ENCODE measurements at regions not wholly inside any gene's neighbourhood (a gene's known extent, or its start where the extent isn't known, plus 50 kb on each side); places are given as distances from the start of the nearest gene placed in this dataset.

DNA sequence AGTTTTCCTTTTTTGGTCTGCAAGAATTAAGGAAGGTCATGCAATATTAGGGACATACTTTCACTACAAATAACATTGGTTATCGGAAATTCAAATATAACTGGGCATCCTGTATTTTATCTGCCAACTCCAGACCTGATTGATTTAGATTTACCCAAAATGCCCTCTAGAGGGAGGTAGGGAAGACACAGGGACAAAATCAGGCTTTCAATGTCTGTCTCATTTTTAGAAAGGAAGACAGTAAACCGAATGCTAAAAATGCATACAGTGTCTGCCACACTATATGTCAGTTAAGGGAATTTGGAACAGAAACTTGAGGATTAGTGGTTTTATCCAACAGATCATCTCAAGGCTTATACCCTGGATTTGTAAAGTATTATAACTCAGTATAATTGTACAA lies 161.7 kb upstream of the SOX9 start:
- TF ChIP-seq, protein P1, sequence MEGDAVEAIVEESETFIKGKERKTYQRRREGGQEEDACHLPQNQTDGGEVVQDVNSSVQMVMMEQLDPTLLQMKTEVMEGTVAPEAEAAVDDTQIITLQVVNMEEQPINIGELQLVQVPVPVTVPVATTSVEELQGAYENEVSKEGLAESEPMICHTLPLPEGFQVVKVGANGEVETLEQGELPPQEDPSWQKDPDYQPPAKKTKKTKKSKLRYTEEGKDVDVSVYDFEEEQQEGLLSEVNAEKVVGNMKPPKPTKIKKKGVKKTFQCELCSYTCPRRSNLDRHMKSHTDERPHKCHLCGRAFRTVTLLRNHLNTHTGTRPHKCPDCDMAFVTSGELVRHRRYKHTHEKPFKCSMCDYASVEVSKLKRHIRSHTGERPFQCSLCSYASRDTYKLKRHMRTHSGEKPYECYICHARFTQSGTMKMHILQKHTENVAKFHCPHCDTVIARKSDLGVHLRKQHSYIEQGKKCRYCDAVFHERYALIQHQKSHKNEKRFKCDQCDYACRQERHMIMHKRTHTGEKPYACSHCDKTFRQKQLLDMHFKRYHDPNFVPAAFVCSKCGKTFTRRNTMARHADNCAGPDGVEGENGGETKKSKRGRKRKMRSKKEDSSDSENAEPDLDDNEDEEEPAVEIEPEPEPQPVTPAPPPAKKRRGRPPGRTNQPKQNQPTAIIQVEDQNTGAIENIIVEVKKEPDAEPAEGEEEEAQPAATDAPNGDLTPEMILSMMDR (IDR thresholded peaks at IDR 0.05): peak in 7 of 9 donors; percentile 33 to 52 (median 41)
- Histone ChIP-seq H3K36me3 (no peaks in the 10 kb centered on the region), H3K4me3 (no peak overlapping the region), H3K4me1 (peaks cover 0 to 5% (median 0%) of the 10 kb centered on the region in 9 donors), H3K27ac (no peak overlapping the region), H3K27me3 (no peaks in the 10 kb centered on the region), H3K9me3 (no peaks in the 10 kb centered on the region)
- no peak for DNase-seq
- intact Hi-C loops (cut with DNase I): no loop called here
- no peak for ATAC-seq
- whole genome bisulfite sequencing, 2 donors: 82 to 95% methylated on average over 2 of the region's 2 CpGs

DNA sequence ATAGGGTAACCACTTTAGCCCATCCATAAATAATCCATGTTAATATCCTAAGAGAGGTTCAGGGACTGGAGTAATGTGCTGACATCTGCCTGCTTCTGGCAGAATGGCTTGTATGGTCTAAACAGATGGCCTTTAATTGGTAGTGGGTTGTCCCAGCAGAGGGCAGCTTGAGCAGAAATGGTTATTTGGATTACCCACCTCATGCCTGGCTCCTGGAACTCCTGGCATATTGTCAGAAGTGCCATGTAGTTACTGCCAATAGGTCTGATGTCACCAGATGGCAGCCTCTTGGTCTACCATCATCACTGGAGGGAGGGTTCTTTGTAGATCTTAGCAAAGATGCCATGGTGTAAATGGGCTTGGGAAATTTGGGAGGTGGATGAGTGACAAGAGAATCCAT lies 157.5 kb upstream of the SOX9 start:
- H3K27ac ChIP-seq: no peak overlapping the region
- H3K27me3 ChIP-seq: no peaks in the 10 kb centered on the region
- ATAC-seq: no peak
- intact Hi-C loops (cut with DNase I): loop anchor here in 1 of 10 donors (5.0 kb wide), 1 partner anchor 154 kb away; no protein-coding TSS in a partner anchor
- TF ChIP-seq, protein P1 (IDR thresholded peaks at IDR 0.05): no peak
- no peaks in the 10 kb centered on the region for H3K9me3 ChIP-seq
- no peaks in the 10 kb centered on the region for H3K36me3 ChIP-seq
- H3K4me1 ChIP-seq: peaks cover 0 to 22% (median 4%) of the 10 kb centered on the region in 9 donors
- H3K4me3 ChIP-seq: no peak overlapping the region
- DNase-seq: no peak

DNA sequence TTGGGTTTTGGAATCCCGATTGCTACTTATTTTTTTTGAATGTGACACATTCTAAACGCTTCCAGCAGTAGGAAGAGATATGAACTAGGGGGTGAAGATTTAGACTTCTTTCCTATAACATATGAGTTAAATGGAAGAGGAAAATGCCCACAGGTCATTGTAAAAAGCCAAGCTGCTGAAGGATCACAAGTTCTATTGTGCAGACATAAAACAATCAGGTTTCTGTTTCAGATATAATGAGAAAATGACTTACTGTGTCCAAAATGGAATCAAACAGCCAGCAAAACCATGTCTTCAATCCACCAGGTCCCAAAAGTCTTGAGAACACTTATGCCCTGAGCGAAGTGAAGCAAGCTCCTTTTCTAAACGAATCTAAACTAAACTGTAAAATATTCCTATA lies 157.0 kb upstream of the SOX9 start:
- no peak overlapping the region for H3K4me3 ChIP-seq
- TF ChIP-seq, protein P1 (IDR thresholded peaks at IDR 0.05): no peak
- H3K27me3 ChIP-seq: no peaks in the 10 kb centered on the region
- H3K4me1 ChIP-seq: peaks cover 0 to 22% (median 4%) of the 10 kb centered on the region in 9 donors
- DNase-seq (no peak), ATAC-seq (no peak)
- intact Hi-C loops (cut with DNase I): loop anchor here in 1 of 10 donors (5.0 kb wide), 1 partner anchor 154 kb away; no protein-coding TSS in a partner anchor
- WGBS, 2 donors: 84 to 88% methylated on average over 4 of the region's 4 CpGs
- H3K36me3 ChIP-seq: no peaks in the 10 kb centered on the region
- peak overlapping the region in 3 of 10 donors; percentile 56 to 64 (median 57) for H3K27ac ChIP-seq
- no peaks in the 10 kb centered on the region for H3K9me3 ChIP-seq

DNA sequence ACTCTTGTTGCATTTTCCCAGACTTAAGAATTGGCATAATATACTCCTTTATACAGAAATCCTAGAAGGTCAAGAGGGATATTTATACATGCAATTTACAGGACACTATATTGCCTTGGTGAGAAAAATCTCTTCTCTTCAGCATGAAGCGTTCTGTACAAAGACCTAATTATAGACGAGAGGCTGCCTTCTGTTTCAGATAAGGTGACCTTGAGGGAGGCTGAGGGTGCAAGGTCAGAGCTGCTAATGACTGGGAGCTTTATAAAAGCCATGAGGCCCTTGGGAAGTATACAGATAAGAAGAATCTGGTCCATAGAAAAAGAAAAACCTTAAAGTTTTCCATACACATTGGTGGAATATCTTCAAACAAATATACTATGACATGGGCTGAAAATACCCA lies 156.3 kb upstream of the SOX9 start:
- Histone ChIP-seq H3K4me3 (no peak overlapping the region), H3K27ac (peak overlapping the region in 5 of 10 donors; percentile 16 to 64 (median 56)), H3K36me3 (no peaks in the 10 kb centered on the region), H3K4me1 (peaks cover 0 to 22% (median 4%) of the 10 kb centered on the region in 9 donors), H3K27me3 (no peaks in the 10 kb centered on the region), H3K9me3 (no peaks in the 10 kb centered on the region)
- 17 to 19% methylated on average over 2 of the region's 2 CpGs for WGBS, 2 donors
- ATAC-seq: peak in 6 of 8 donors; percentile 54 to 75 (median 70)
- intact Hi-C loops (cut with DNase I): loop anchor here in 1 of 10 donors (5.0 kb wide), 1 partner anchor 153 kb away; no protein-coding TSS in a partner anchor
- TF ChIP-seq, protein P1 (IDR thresholded peaks at IDR 0.05): no peak
- peak in 1 of 2 donors; percentile 15 for DNase-seq
